ENCODE measurements at regions not wholly inside any gene's neighbourhood (a gene's known extent, or its start where the extent isn't known, plus 50 kb on each side); places are given as distances from the start of the nearest gene placed in this dataset.
"Not testable (repeated sequence)": the region's sequence is repeated elsewhere in the genome, so short reads cannot be mapped to it uniquely, and the experiment has no call there.

- DNase-seq: no peak
These were observed 117.4 kb downstream of the IER5 start for GRCh38 chr1:181205901-181206300.

- DNase-seq: no peak
These were observed 118.0 kb downstream of the IER5 start for GRCh38 chr1:181206513-181206912.

GRCh38 chr1:181206979-181207790 lies 118.7 kb downstream of the IER5 start:
- no peak for DNase-seq

GRCh38 chr1:181208083-181208482 lies 119.6 kb downstream of the IER5 start:
- DNase-seq: no peak

- DNase-seq: no peak
These were observed 120.5 kb downstream of the IER5 start for GRCh38 chr1:181208967-181209366.

- no peak for DNase-seq
These were observed 124.6 kb downstream of the IER5 start for GRCh38 chr1:181213056-181213455.

GRCh38 chr1:181216591-181216994 lies 128.1 kb downstream of the IER5 start:
- DNase-seq: no peak

- DNase-seq: no peak
These were observed 131.4 kb downstream of the IER5 start for GRCh38 chr1:181219938-181220337.

- DNase-seq: no peak
These were observed 132.6 kb downstream of the IER5 start for GRCh38 chr1:181221078-181221477.

GRCh38 chr1:181222972-181223505 lies 134.5 kb downstream of the IER5 start:
- no peak for DNase-seq

GRCh38 chr1:181226728-181227127 lies 138.2 kb downstream of the IER5 start:
- not testable (repeated sequence) for DNase-seq

- DNase-seq: no peak
These were observed 150.6 kb downstream of the IER5 start for GRCh38 chr1:181239086-181239485.

- not testable (repeated sequence) for DNase-seq
These were observed 157.8 kb downstream of the IER5 start for GRCh38 chr1:181246320-181246719.

GRCh38 chr1:181248361-181248760 lies 159.9 kb downstream of the IER5 start:
- DNase-seq: not testable (repeated sequence)

GRCh38 chr1:181249186-181249585 lies 160.7 kb downstream of the IER5 start:
- no peak for DNase-seq

GRCh38 chr1:181250038-181250437 lies 161.5 kb downstream of the IER5 start:
- DNase-seq: no peak

- no peak for DNase-seq
These were observed 162.7 kb downstream of the IER5 start for GRCh38 chr1:181251001-181251712.

- no peak for DNase-seq
These were observed 163.2 kb downstream of the IER5 start for GRCh38 chr1:181251713-181252075.

GRCh38 chr1:181253601-181254000 lies 165.1 kb downstream of the IER5 start:
- not testable (repeated sequence) for DNase-seq

- no peak for DNase-seq
These were observed 166.9 kb downstream of the IER5 start for GRCh38 chr1:181255270-181255929.

- DNase-seq: no peak
These were observed 168.6 kb downstream of the IER5 start for GRCh38 chr1:181257117-181257516.

GRCh38 chr1:181259026-181259745 lies 170.7 kb downstream of the IER5 start:
- no peak for DNase-seq

- DNase-seq: no peak
These were observed 171.8 kb downstream of the IER5 start for GRCh38 chr1:181260271-181260670.
